H9 (cell line): ENCODE measurements at regions not wholly inside any gene's neighbourhood (a gene's known extent, or its start where the extent isn't known, plus 50 kb on each side); places are given as distances from the start of the nearest gene placed in this dataset.

Experiments used
- DNase-seq: peaks from one replicate; pipeline ENCODE4 v3.0.0-alpha.2; 2017
- H2AFZ ChIP-seq: one replicate; pipeline ENCODE4 v1.6.1; 2013; ENCODE audit warnings: mild to moderate bottlenecking, low read length, control low read depth, moderate library complexity
- H2AK5ac ChIP-seq: 2 replicates; pipeline ENCODE4 v1.6.1; 2013; ENCODE audit warnings: low read length, control low read depth, mixed read lengths; ENCODE audit not compliant: insufficient read length
- H2BK120ac ChIP-seq: one replicate; pipeline ENCODE4 v1.6.1; 2013; ENCODE audit warnings: low read depth, mild to moderate bottlenecking, low read length, control low read depth, inconsistent platforms; ENCODE audit not compliant: poor library complexity, severe bottlenecking
- H2BK12ac ChIP-seq: 2 replicates; pipeline ENCODE4 v1.6.1; 2013; ENCODE audit warnings: low read length, control low read depth, mixed read lengths, low read depth; ENCODE audit not compliant: insufficient read length
- H2BK15ac ChIP-seq: 2 replicates; pipeline ENCODE4 v1.6.1; 2013; ENCODE audit warnings: low read depth, low read length, control low read depth
- H2BK20ac ChIP-seq: one replicate; pipeline ENCODE4 v1.6.1; 2013; ENCODE audit warnings: low read depth, mild to moderate bottlenecking, low read length, control low read depth, inconsistent platforms; ENCODE audit not compliant: poor library complexity, severe bottlenecking
- H2BK5ac ChIP-seq: 2 replicates; pipeline ENCODE4 v1.6.1; 2013; ENCODE audit warnings: low read length, control low read depth, mixed read lengths; ENCODE audit not compliant: insufficient read length
- H3K14ac ChIP-seq: 2 replicates; pipeline ENCODE4 v1.6.1; 2013; ENCODE audit warnings: low read length, control low read depth; ENCODE audit not compliant: insufficient read depth
- H3K18ac ChIP-seq: 2 replicates; pipeline ENCODE4 v1.6.1; 2013; ENCODE audit warnings: low read depth, mild to moderate bottlenecking, mixed read lengths, low read length, control low read depth; ENCODE audit not compliant: insufficient read length
- H3K23ac ChIP-seq: 2 replicates; pipeline ENCODE4 v1.6.1; 2013; ENCODE audit warnings: low read length, control low read depth, mixed read lengths, low read depth; ENCODE audit not compliant: insufficient read length
- H3K23me2 ChIP-seq: 2 replicates; pipeline ENCODE4 v1.6.1; 2013; ENCODE audit warnings: low read depth, mild to moderate bottlenecking, mixed read lengths, low read length, control low read depth; ENCODE audit not compliant: insufficient read length, poor library complexity, severe bottlenecking
- H3K27ac ChIP-seq: 2 replicates; pipeline ENCODE4 v1.5.1; 2013; ENCODE audit warnings: low read length, control low read depth, mixed read lengths, low read depth; ENCODE audit not compliant: insufficient read length
- H3K27me3 ChIP-seq: 2 replicates; pipeline ENCODE4 v1.6.1; 2013; ENCODE audit warnings: low read length, control low read depth, inconsistent platforms; ENCODE audit not compliant: insufficient read depth
- H3K4ac ChIP-seq: 2 replicates; pipeline ENCODE4 v1.6.1; 2013; ENCODE audit warnings: low read depth, mild to moderate bottlenecking, control low read depth, inconsistent platforms, low read length, moderate library complexity
- H3K4me1 ChIP-seq: 2 replicates; pipeline ENCODE4 v1.6.1; 2013; ENCODE audit warnings: low read length, control low read depth, inconsistent platforms; ENCODE audit not compliant: insufficient read depth
- H3K4me2 ChIP-seq: 2 replicates; pipeline ENCODE4 v1.6.1; 2013; ENCODE audit warnings: low read length, control low read depth, mixed read lengths; ENCODE audit not compliant: insufficient read length, insufficient read depth
- H3K56ac ChIP-seq: 2 replicates; pipeline ENCODE4 v1.6.1; 2013; ENCODE audit warnings: low read depth, mild to moderate bottlenecking, mixed read lengths, low read length, control low read depth; ENCODE audit not compliant: insufficient read length
- H3K79me1 ChIP-seq: 2 replicates; pipeline ENCODE4 v1.6.1; 2013; ENCODE audit warnings: low read depth, mild to moderate bottlenecking, moderate library complexity, low read length, control low read depth, inconsistent platforms; ENCODE audit not compliant: insufficient read depth, poor library complexity, severe bottlenecking
- H3K79me2 ChIP-seq: 2 replicates; pipeline ENCODE4 v1.6.1; 2013; ENCODE audit warnings: low read length, control low read depth, inconsistent platforms; ENCODE audit not compliant: insufficient read depth
- H3K9ac ChIP-seq: 2 replicates; pipeline ENCODE4 v1.6.1; 2013; ENCODE audit warnings: low read length, control low read depth, mixed read lengths; ENCODE audit not compliant: insufficient read length; ENCODE audit errors: extremely low read depth
- H3K9me3 ChIP-seq: one replicate; pipeline ENCODE4 v1.6.1; 2013; ENCODE audit warnings: low read depth, low read length, inconsistent platforms; ENCODE audit not compliant: control insufficient read depth
- H3T11ph ChIP-seq: one replicate; pipeline ENCODE4 v1.6.1; 2013; ENCODE audit warnings: mild to moderate bottlenecking, low read length, control low read depth, inconsistent platforms
- H4K20me1 ChIP-seq: one replicate; pipeline ENCODE4 v1.6.1; 2013; ENCODE audit not compliant: control insufficient read depth, insufficient read length, insufficient read depth
- H4K5ac ChIP-seq: 2 replicates; pipeline ENCODE4 v1.6.1; 2013; ENCODE audit warnings: low read depth, mild to moderate bottlenecking, mixed read lengths, low read length, control low read depth; ENCODE audit not compliant: insufficient read length
- H4K8ac ChIP-seq: replicated peaks from 2 replicates; pipeline ENCODE4 v1.6.1; 2013; ENCODE audit warnings: low read length, control low read depth, mixed read lengths, low read depth; ENCODE audit not compliant: insufficient read length
- H4K91ac ChIP-seq: 2 replicates; pipeline ENCODE4 v1.6.1; 2013; ENCODE audit warnings: low read depth, mild to moderate bottlenecking, moderate library complexity, mixed read lengths, low read length, control low read depth; ENCODE audit not compliant: insufficient read length
- H3K27ac Mint-ChIP-seq, 3 experiments: 2 replicates in 2 of 3; 3 replicates in 1 of 3; pipeline ENCODE4 v1.8.0; 2020 to 2021; ENCODE audit warnings: mixed read lengths in 3 of 3, mild to moderate bottlenecking in 1 of 3, moderate library complexity in 1 of 3
- H3K27me3 Mint-ChIP-seq: 2 replicates; pipeline ENCODE4 v1.8.0; 2021; ENCODE audit warnings: low read depth, mild to moderate bottlenecking, moderate library complexity, mixed read lengths
- H3K36me3 Mint-ChIP-seq, 3 experiments: 2 replicates in 2 of 3; 3 replicates in 1 of 3; pipeline ENCODE4 v1.8.0; 2020 to 2021; ENCODE audit warnings: low read depth in 3 of 3, mixed read lengths in 3 of 3; ENCODE audit not compliant: insufficient read depth in 1 of 3
- H3K4me1 Mint-ChIP-seq, 2 experiments: 2 replicates each; pipeline ENCODE4 v1.8.0; 2020; ENCODE audit warnings: mixed read lengths in 2 of 2
- H3K4me3 Mint-ChIP-seq, 2 experiments: 2 replicates in 1 of 2; 3 replicates in 1 of 2; pipeline ENCODE4 v1.8.0; 2020 to 2021; ENCODE audit warnings: mild to moderate bottlenecking in 2 of 2, mixed read lengths in 2 of 2, moderate library complexity in 1 of 2
- H3K9me3 Mint-ChIP-seq, 2 experiments: 2 replicates in 1 of 2; 3 replicates in 1 of 2; pipeline ENCODE4 v1.8.0; 2020; ENCODE audit warnings: mild to moderate bottlenecking in 2 of 2, mixed read lengths in 2 of 2, moderate library complexity in 1 of 2
- CTCF ChIP-seq: fragments of 200-600 bp; sonication (generic); conservative IDR thresholded peaks from 3 replicates; pipeline ENCODE4 v1.8.0; 2021; ENCODE audit warnings: antibody characterized with exemption, mild to moderate bottlenecking
- WGBS: extraction: QIAGEN DNeasy Blood & Tissue Kit; methylation state at CpG from one replicate; pipeline ENCODE4 v1.1.7; 2013; ENCODE audit warnings: missing lambda C conversion rate, low lambda C conversion rate, mixed read lengths; ENCODE audit not compliant: insufficient read length; ENCODE audit errors: extremely low coverage; 5-methylcytosine and 5-hydroxymethylcytosine counted together

GRCh38 chr2:203648273-203648672 is 58.2 kb upstream of the CD28 start:
- H2BK12ac ChIP-seq: no peak overlapping the region
- no peaks in the 10 kb centered on the region for H3K4me1 ChIP-seq
- WGBS: no CpG with 5 or more reads among the region's 2 CpGs
- no peaks in the 10 kb centered on the region for H3K79me1 ChIP-seq
- no peaks in the 10 kb centered on the region for H3K23me2 ChIP-seq
- no peak overlapping the region for H2BK15ac ChIP-seq
- H2BK5ac ChIP-seq: no peak overlapping the region
- H4K91ac ChIP-seq: no peak overlapping the region
- no peak overlapping the region for H3K4ac ChIP-seq
- H3T11ph ChIP-seq: no peak overlapping the region
- no peaks in the 10 kb centered on the region for H3K27me3 ChIP-seq
- no peak overlapping the region for H3K9ac ChIP-seq
- H2AFZ ChIP-seq: no peak overlapping the region
- no peak overlapping the region for H4K5ac ChIP-seq
- H2AK5ac ChIP-seq: no peak overlapping the region
- no peak overlapping the region for H3K18ac ChIP-seq
- H3K27ac ChIP-seq: no peak overlapping the region
- Mint-ChIP-seq H3K36me3 (peaks cover 0 to 6% (median 3%) of the 10 kb centered on the region in 3 experiments; a peak in 1 of 7 replicates), H3K27me3 (no peaks in the 10 kb centered on the region; the same call in 1 of the 2 replicates), H3K9me3 (no peaks in the 10 kb centered on the region; a peak in 1 of 5 replicates), H3K4me1 (peaks cover 5 to 8% of the 10 kb centered on the region in 2 experiments; a peak in 3 of 4 replicates), H3K4me3 (no peak overlapping the region), H3K27ac (no peak overlapping the region)
- TF ChIP-seq CTCF: no peak
- H3K56ac ChIP-seq: no peak overlapping the region
- no peak overlapping the region for H3K4me2 ChIP-seq
- no peak overlapping the region for H4K8ac ChIP-seq
- no peak overlapping the region for H3K23ac ChIP-seq
- H3K14ac ChIP-seq: no peak overlapping the region
- H4K20me1 ChIP-seq: no peaks in the 10 kb centered on the region
- H3K9me3 ChIP-seq: no peaks in the 10 kb centered on the region
- DNase-seq: no peak
- H3K79me2 ChIP-seq: no peaks in the 10 kb centered on the region
- no peak overlapping the region for H2BK20ac ChIP-seq
- no peak overlapping the region for H2BK120ac ChIP-seq
